ENCODE measurements at regions not wholly inside any gene's neighbourhood (a gene's known extent, or its start where the extent isn't known, plus 50 kb on each side); places are given as distances from the start of the nearest gene placed in this dataset.

GRCh38 chr11:127070808-127071207, 70.2 kb upstream of the KIRREL3 start:
- H3K27me3 Mint-ChIP-seq (ENCODE audit: low read depth), result peaks cover 4% of the 10 kb centered on the region
- H3K9me3 Mint-ChIP-seq, result no peaks in the 10 kb centered on the region
- no peak overlapping the region for H3K27ac Mint-ChIP-seq
- H3K4me1 Mint-ChIP-seq (ENCODE audit: low read depth), result no peaks in the 10 kb centered on the region
- CTCF ChIA-PET, result no interaction called here
- intact Hi-C loops (cut with micrococcal nuclease), result no loop called here
- H3K36me3 Mint-ChIP-seq (ENCODE audit: low read depth), result no peaks in the 10 kb centered on the region
- DNase-seq, result no peak
- no peak overlapping the region for H3K4me3 Mint-ChIP-seq

- intact Hi-C loops (cut with micrococcal nuclease), result no loop called here
- Mint-ChIP-seq H3K27me3 (ENCODE audit: low read depth) (peaks cover 4% of the 10 kb centered on the region), H3K27ac (no peak overlapping the region), H3K36me3 (ENCODE audit: low read depth) (no peaks in the 10 kb centered on the region), H3K9me3 (no peaks in the 10 kb centered on the region), H3K4me1 (ENCODE audit: low read depth) (no peaks in the 10 kb centered on the region), H3K4me3 (no peak overlapping the region)
- CTCF ChIA-PET, result no interaction called here
- DNase-seq, result no peak
Measured at GRCh38 chr11:127066401-127067090, 66.0 kb upstream of the KIRREL3 start.

- Mint-ChIP-seq H3K4me3 (no peak overlapping the region), H3K27ac (no peak overlapping the region), H3K36me3 (ENCODE audit: low read depth) (no peaks in the 10 kb centered on the region), H3K4me1 (ENCODE audit: low read depth) (no peaks in the 10 kb centered on the region), H3K27me3 (ENCODE audit: low read depth) (peaks cover 2% of the 10 kb centered on the region), H3K9me3 (no peaks in the 10 kb centered on the region)
- DNase-seq, result no peak
- intact Hi-C loops (cut with micrococcal nuclease), result no loop called here
- CTCF ChIA-PET, result no interaction called here
Measured at GRCh38 chr11:127063241-127063640, 62.7 kb upstream of the KIRREL3 start.

GRCh38 chr11:127061947-127062346, 61.4 kb upstream of the KIRREL3 start:
- CTCF ChIA-PET, result no interaction called here
- intact Hi-C loops (cut with micrococcal nuclease), result no loop called here
- no peaks in the 10 kb centered on the region for H3K9me3 Mint-ChIP-seq
- H3K36me3 Mint-ChIP-seq (ENCODE audit: low read depth), result no peaks in the 10 kb centered on the region
- no peaks in the 10 kb centered on the region for H3K4me1 Mint-ChIP-seq (ENCODE audit: low read depth)
- H3K4me3 Mint-ChIP-seq, result no peak overlapping the region
- DNase-seq, result no peak
- H3K27me3 Mint-ChIP-seq (ENCODE audit: low read depth), result peaks cover 2% of the 10 kb centered on the region
- no peak overlapping the region for H3K27ac Mint-ChIP-seq

GRCh38 chr11:127059750-127060149, 59.2 kb upstream of the KIRREL3 start:
- Mint-ChIP-seq H3K27ac (no peak overlapping the region), H3K36me3 (ENCODE audit: low read depth) (no peaks in the 10 kb centered on the region), H3K4me1 (ENCODE audit: low read depth) (no peaks in the 10 kb centered on the region), H3K4me3 (no peak overlapping the region), H3K9me3 (no peaks in the 10 kb centered on the region), H3K27me3 (ENCODE audit: low read depth) (no peaks in the 10 kb centered on the region)
- intact Hi-C loops (cut with micrococcal nuclease), result no loop called here
- DNase-seq, result no peak
- CTCF ChIA-PET, result no interaction called here

GRCh38 chr11:127059286-127059685, 58.7 kb upstream of the KIRREL3 start:
- CTCF ChIA-PET, result no interaction called here
- intact Hi-C loops (cut with micrococcal nuclease), result no loop called here
- Mint-ChIP-seq H3K27ac (no peak overlapping the region), H3K4me3 (no peak overlapping the region), H3K27me3 (ENCODE audit: low read depth) (no peaks in the 10 kb centered on the region), H3K4me1 (ENCODE audit: low read depth) (no peaks in the 10 kb centered on the region), H3K36me3 (ENCODE audit: low read depth) (no peaks in the 10 kb centered on the region), H3K9me3 (no peaks in the 10 kb centered on the region)
- DNase-seq, result no peak

GRCh38 chr11:127058524-127058923, 58.0 kb upstream of the KIRREL3 start:
- CTCF ChIA-PET, result no interaction called here
- intact Hi-C loops (cut with micrococcal nuclease), result no loop called here
- Mint-ChIP-seq H3K27me3 (ENCODE audit: low read depth) (no peaks in the 10 kb centered on the region), H3K4me3 (no peak overlapping the region), H3K9me3 (no peaks in the 10 kb centered on the region), H3K4me1 (ENCODE audit: low read depth) (no peaks in the 10 kb centered on the region), H3K36me3 (ENCODE audit: low read depth) (no peaks in the 10 kb centered on the region), H3K27ac (no peak overlapping the region)
- DNase-seq, result no peak

- intact Hi-C loops (cut with micrococcal nuclease), result no loop called here
- CTCF ChIA-PET, result no interaction called here
- Mint-ChIP-seq H3K4me3 (no peak overlapping the region), H3K27me3 (ENCODE audit: low read depth) (no peaks in the 10 kb centered on the region), H3K9me3 (no peaks in the 10 kb centered on the region), H3K4me1 (ENCODE audit: low read depth) (no peaks in the 10 kb centered on the region), H3K36me3 (ENCODE audit: low read depth) (no peaks in the 10 kb centered on the region), H3K27ac (no peak overlapping the region)
- no peak for DNase-seq
Measured at GRCh38 chr11:127057126-127057525, 56.6 kb upstream of the KIRREL3 start.

GRCh38 chr11:127056338-127056971, 55.9 kb upstream of the KIRREL3 start:
- no peaks in the 10 kb centered on the region for H3K9me3 Mint-ChIP-seq
- H3K27ac Mint-ChIP-seq, result no peak overlapping the region
- no peaks in the 10 kb centered on the region for H3K36me3 Mint-ChIP-seq (ENCODE audit: low read depth)
- CTCF ChIA-PET, result no interaction called here
- no peaks in the 10 kb centered on the region for H3K4me1 Mint-ChIP-seq (ENCODE audit: low read depth)
- H3K27me3 Mint-ChIP-seq (ENCODE audit: low read depth), result no peaks in the 10 kb centered on the region
- no peak for DNase-seq
- intact Hi-C loops (cut with micrococcal nuclease), result no loop called here
- H3K4me3 Mint-ChIP-seq, result no peak overlapping the region

- Mint-ChIP-seq H3K36me3 (ENCODE audit: low read depth) (no peaks in the 10 kb centered on the region), H3K4me1 (ENCODE audit: low read depth) (no peaks in the 10 kb centered on the region), H3K4me3 (no peak overlapping the region), H3K9me3 (no peaks in the 10 kb centered on the region), H3K27ac (no peak overlapping the region), H3K27me3 (ENCODE audit: low read depth) (no peaks in the 10 kb centered on the region)
- intact Hi-C loops (cut with micrococcal nuclease), result no loop called here
- no peak for DNase-seq
- CTCF ChIA-PET, result no interaction called here
Measured at GRCh38 chr11:127055236-127055635, 54.7 kb upstream of the KIRREL3 start.

- CTCF ChIA-PET, result no interaction called here
- no peaks in the 10 kb centered on the region for H3K27me3 Mint-ChIP-seq (ENCODE audit: low read depth)
- intact Hi-C loops (cut with micrococcal nuclease), result no loop called here
- H3K36me3 Mint-ChIP-seq (ENCODE audit: low read depth), result no peaks in the 10 kb centered on the region
- H3K9me3 Mint-ChIP-seq, result no peaks in the 10 kb centered on the region
- no peaks in the 10 kb centered on the region for H3K4me1 Mint-ChIP-seq (ENCODE audit: low read depth)
- no peak overlapping the region for H3K4me3 Mint-ChIP-seq
- DNase-seq, result no peak
- no peak overlapping the region for H3K27ac Mint-ChIP-seq
Measured at GRCh38 chr11:127054153-127054552, 53.6 kb upstream of the KIRREL3 start.

GRCh38 chr11:127052404-127052803, 51.8 kb upstream of the KIRREL3 start:
- intact Hi-C loops (cut with micrococcal nuclease), result no loop called here
- Mint-ChIP-seq H3K27me3 (ENCODE audit: low read depth) (no peaks in the 10 kb centered on the region), H3K9me3 (no peaks in the 10 kb centered on the region), H3K4me3 (no peak overlapping the region), H3K36me3 (ENCODE audit: low read depth) (no peaks in the 10 kb centered on the region), H3K27ac (no peak overlapping the region), H3K4me1 (ENCODE audit: low read depth) (no peaks in the 10 kb centered on the region)
- no peak for DNase-seq
- CTCF ChIA-PET, result no interaction called here

Data from activated naive CD4-positive, alpha-beta T cell treated with anti-CD3 and anti-CD28 coated beads for 36 hours (primary cell).